ENCODE measurements at regions not wholly inside any gene's neighbourhood (a gene's known extent, or its start where the extent isn't known, plus 50 kb on each side); places are given as distances from the start of the nearest gene placed in this dataset.

GRCh38 chr7:131899271-131900030, 343.0 kb upstream of the PODXL start:
- H3K4me1 Mint-ChIP-seq, result no peaks in the 10 kb centered on the region
- H3K36me3 Mint-ChIP-seq, result no peaks in the 10 kb centered on the region
- DNase-seq (ENCODE audit: low spot score in 2 of 2), result no peak
- peaks cover 6% of the 10 kb centered on the region for H3K27me3 Mint-ChIP-seq
- H3K4me3 Mint-ChIP-seq, result no peak overlapping the region
- no peak for ATAC-seq (ENCODE audit: low read depth)
- no peak overlapping the region for H3K27ac Mint-ChIP-seq
- H3K9me3 Mint-ChIP-seq, result peaks cover 5% of the 10 kb centered on the region

GRCh38 chr7:131898418-131898817, 342.0 kb upstream of the PODXL start:
- ATAC-seq (ENCODE audit: low read depth), result no peak
- Mint-ChIP-seq H3K4me1 (no peaks in the 10 kb centered on the region), H3K27me3 (peaks cover 6% of the 10 kb centered on the region), H3K27ac (no peak overlapping the region), H3K9me3 (peaks cover 2% of the 10 kb centered on the region), H3K4me3 (no peak overlapping the region), H3K36me3 (no peaks in the 10 kb centered on the region)
- no peak for DNase-seq (ENCODE audit: low spot score in 2 of 2)

- DNase-seq (ENCODE audit: low spot score in 2 of 2), result no peak
- Mint-ChIP-seq H3K9me3 (peaks cover 2% of the 10 kb centered on the region), H3K27me3 (peaks cover 6% of the 10 kb centered on the region), H3K36me3 (no peaks in the 10 kb centered on the region), H3K4me3 (no peak overlapping the region), H3K27ac (no peak overlapping the region), H3K4me1 (no peaks in the 10 kb centered on the region)
- ATAC-seq (ENCODE audit: low read depth), result no peak
These were observed 341.4 kb upstream of the PODXL start for GRCh38 chr7:131897790-131898165.

GRCh38 chr7:131897016-131897789, 340.8 kb upstream of the PODXL start:
- H3K36me3 Mint-ChIP-seq, result no peaks in the 10 kb centered on the region
- no peak overlapping the region for H3K27ac Mint-ChIP-seq

GRCh38 chr7:131896165-131896863, 339.9 kb upstream of the PODXL start:
- no peak overlapping the region for H3K27ac Mint-ChIP-seq
- no peak overlapping the region for H3K4me3 Mint-ChIP-seq
- no peaks in the 10 kb centered on the region for H3K36me3 Mint-ChIP-seq
- DNase-seq (ENCODE audit: low spot score in 2 of 2), result no peak
- no peaks in the 10 kb centered on the region for H3K4me1 Mint-ChIP-seq
- ATAC-seq (ENCODE audit: low read depth), result no peak
- peaks cover 2% of the 10 kb centered on the region for H3K9me3 Mint-ChIP-seq
- H3K27me3 Mint-ChIP-seq, result peaks cover 6% of the 10 kb centered on the region

More at GRCh38 chr7:131897016-131897789, 340.8 kb upstream of the PODXL start:
- peaks cover 2% of the 10 kb centered on the region for H3K9me3 Mint-ChIP-seq
- H3K27me3 Mint-ChIP-seq, result peaks cover 6% of the 10 kb centered on the region
- H3K4me1 Mint-ChIP-seq, result no peaks in the 10 kb centered on the region
- ATAC-seq (ENCODE audit: low read depth) (no peak), DNase-seq (ENCODE audit: low spot score in 2 of 2) (no peak)
- H3K4me3 Mint-ChIP-seq, result no peak overlapping the region

GRCh38 chr7:131895541-131896164, 339.2 kb upstream of the PODXL start:
- Mint-ChIP-seq H3K4me3 (no peak overlapping the region), H3K27me3 (peaks cover 4% of the 10 kb centered on the region), H3K36me3 (no peaks in the 10 kb centered on the region), H3K4me1 (no peaks in the 10 kb centered on the region), H3K9me3 (no peaks in the 10 kb centered on the region), H3K27ac (no peak overlapping the region)
- ATAC-seq (ENCODE audit: low read depth) (no peak), DNase-seq (ENCODE audit: low spot score in 2 of 2) (no peak)

- Mint-ChIP-seq H3K27me3 (peaks cover 4% of the 10 kb centered on the region), H3K27ac (no peak overlapping the region), H3K9me3 (no peaks in the 10 kb centered on the region), H3K4me1 (no peaks in the 10 kb centered on the region), H3K36me3 (no peaks in the 10 kb centered on the region), H3K4me3 (no peak overlapping the region)
- no peak for ATAC-seq (ENCODE audit: low read depth)
- DNase-seq (ENCODE audit: low spot score in 2 of 2), result no peak
These were observed 337.4 kb upstream of the PODXL start for GRCh38 chr7:131893631-131894340.

- Mint-ChIP-seq H3K4me1 (no peaks in the 10 kb centered on the region), H3K36me3 (no peaks in the 10 kb centered on the region), H3K27ac (no peak overlapping the region), H3K27me3 (peaks cover 3% of the 10 kb centered on the region), H3K9me3 (peaks cover 3% of the 10 kb centered on the region), H3K4me3 (no peak overlapping the region)
- ATAC-seq (ENCODE audit: low read depth) (no peak), DNase-seq (ENCODE audit: low spot score in 2 of 2) (no peak)
These were observed 333.7 kb upstream of the PODXL start for GRCh38 chr7:131890176-131890575.

- peaks cover 5% of the 10 kb centered on the region for H3K9me3 Mint-ChIP-seq
- DNase-seq (ENCODE audit: low spot score in 2 of 2), result no peak
- no peaks in the 10 kb centered on the region for H3K36me3 Mint-ChIP-seq
- H3K4me3 Mint-ChIP-seq, result no peak overlapping the region
- no peaks in the 10 kb centered on the region for H3K4me1 Mint-ChIP-seq
- no peak for ATAC-seq (ENCODE audit: low read depth)
- H3K27ac Mint-ChIP-seq, result no peak overlapping the region
- H3K27me3 Mint-ChIP-seq, result peaks cover 1% of the 10 kb centered on the region
These were observed 333.2 kb upstream of the PODXL start for GRCh38 chr7:131889572-131890150.

GRCh38 chr7:131883769-131884168, 327.3 kb upstream of the PODXL start:
- ATAC-seq (ENCODE audit: low read depth), result no peak

GRCh38 chr7:131883196-131883595, 326.8 kb upstream of the PODXL start:
- no peak for DNase-seq (ENCODE audit: low spot score in 2 of 2)
- ATAC-seq (ENCODE audit: low read depth), result no peak
- H3K4me3 Mint-ChIP-seq, result no peak overlapping the region
- H3K36me3 Mint-ChIP-seq, result no peaks in the 10 kb centered on the region
- H3K27ac Mint-ChIP-seq, result no peak overlapping the region
- no peaks in the 10 kb centered on the region for H3K4me1 Mint-ChIP-seq
- peaks cover 2% of the 10 kb centered on the region for H3K27me3 Mint-ChIP-seq
- peaks cover 6% of the 10 kb centered on the region for H3K9me3 Mint-ChIP-seq

More at GRCh38 chr7:131883769-131884168, 327.3 kb upstream of the PODXL start:
- H3K4me3 Mint-ChIP-seq, result no peak overlapping the region
- peaks cover 2% of the 10 kb centered on the region for H3K27me3 Mint-ChIP-seq
- H3K9me3 Mint-ChIP-seq, result peaks cover 6% of the 10 kb centered on the region
- no peaks in the 10 kb centered on the region for H3K36me3 Mint-ChIP-seq
- H3K4me1 Mint-ChIP-seq, result no peaks in the 10 kb centered on the region
- no peak overlapping the region for H3K27ac Mint-ChIP-seq
- no peak for DNase-seq (ENCODE audit: low spot score in 2 of 2)

- DNase-seq (ENCODE audit: low spot score in 2 of 2) (no peak), ATAC-seq (ENCODE audit: low read depth) (no peak)
- Mint-ChIP-seq H3K9me3 (peaks cover 6% of the 10 kb centered on the region), H3K4me1 (no peaks in the 10 kb centered on the region), H3K36me3 (no peaks in the 10 kb centered on the region), H3K4me3 (no peak overlapping the region), H3K27ac (no peak overlapping the region), H3K27me3 (peaks cover 2% of the 10 kb centered on the region)
These were observed 325.9 kb upstream of the PODXL start for GRCh38 chr7:131882321-131882720.

- no peak overlapping the region for H3K27ac Mint-ChIP-seq
- DNase-seq (ENCODE audit: low spot score in 2 of 2) (no peak), ATAC-seq (ENCODE audit: low read depth) (no peak)
- no peak overlapping the region for H3K4me3 Mint-ChIP-seq
- no peaks in the 10 kb centered on the region for H3K36me3 Mint-ChIP-seq
- no peaks in the 10 kb centered on the region for H3K4me1 Mint-ChIP-seq
- peaks cover 2% of the 10 kb centered on the region for H3K9me3 Mint-ChIP-seq
- peaks cover 2% of the 10 kb centered on the region for H3K27me3 Mint-ChIP-seq
These were observed 323.6 kb upstream of the PODXL start for GRCh38 chr7:131880078-131880477.

All from memory B cell (primary cell).